ENCODE measurements at regions not wholly inside any gene's neighbourhood (a gene's known extent, or its start where the extent isn't known, plus 50 kb on each side); places are given as distances from the start of the nearest gene placed in this dataset.
"Not testable (repeated sequence)": the region's sequence is repeated elsewhere in the genome, so short reads cannot be mapped to it uniquely, and the experiment has no call there.

GRCh38 chr6:132132422-132132821 is 181.2 kb upstream of the CCN2 start:
- H3K36me3 Mint-ChIP-seq = no peaks in the 10 kb centered on the region
- no peak for DNase-seq (ENCODE audit: low spot score in 2 of 2)
- H3K27ac Mint-ChIP-seq = no peak overlapping the region
- no peak for ATAC-seq
- H3K9me3 Mint-ChIP-seq = no peaks in the 10 kb centered on the region

GRCh38 chr6:132131758-132132157 is 180.6 kb upstream of the CCN2 start:
- H3K36me3 Mint-ChIP-seq = no peaks in the 10 kb centered on the region
- H3K9me3 Mint-ChIP-seq = no peaks in the 10 kb centered on the region
- ATAC-seq (no peak), DNase-seq (ENCODE audit: low spot score in 2 of 2) (no peak)
- no peak overlapping the region for H3K27ac Mint-ChIP-seq

- DNase-seq (ENCODE audit: low spot score in 2 of 2) = no peak
- Mint-ChIP-seq H3K9me3 (no peaks in the 10 kb centered on the region), H3K27ac (no peak overlapping the region), H3K36me3 (no peaks in the 10 kb centered on the region)
- ATAC-seq = no peak
Measured at GRCh38 chr6:132131351-132131750, 180.2 kb upstream of the CCN2 start.

- ATAC-seq = no peak
- no peak overlapping the region for H3K27ac Mint-ChIP-seq
- H3K36me3 Mint-ChIP-seq = no peaks in the 10 kb centered on the region
Measured at GRCh38 chr6:132130626-132131298, 179.6 kb upstream of the CCN2 start.

GRCh38 chr6:132128424-132128823 is 177.3 kb upstream of the CCN2 start:
- ATAC-seq = no peak
- no peaks in the 10 kb centered on the region for H3K9me3 Mint-ChIP-seq
- DNase-seq (ENCODE audit: low spot score in 2 of 2) = no peak
- H3K27ac Mint-ChIP-seq = no peak overlapping the region
- no peaks in the 10 kb centered on the region for H3K36me3 Mint-ChIP-seq

More at GRCh38 chr6:132130626-132131298, 179.6 kb upstream of the CCN2 start:
- DNase-seq (ENCODE audit: low spot score in 2 of 2) = no peak
- H3K9me3 Mint-ChIP-seq = no peaks in the 10 kb centered on the region

GRCh38 chr6:132126150-132126549 is 175.0 kb upstream of the CCN2 start:
- DNase-seq (ENCODE audit: low spot score in 2 of 2) (no peak), ATAC-seq (no peak)
- Mint-ChIP-seq H3K27ac (no peak overlapping the region), H3K36me3 (no peaks in the 10 kb centered on the region), H3K9me3 (no peaks in the 10 kb centered on the region)

- ATAC-seq (no peak), DNase-seq (ENCODE audit: low spot score in 2 of 2) (no peak)
- no peaks in the 10 kb centered on the region for H3K36me3 Mint-ChIP-seq
- H3K9me3 Mint-ChIP-seq = no peaks in the 10 kb centered on the region
- H3K27ac Mint-ChIP-seq = no peak overlapping the region
Measured at GRCh38 chr6:132122871-132123270, 171.7 kb upstream of the CCN2 start.

GRCh38 chr6:132122176-132122575 is 171.0 kb upstream of the CCN2 start:
- no peak for ATAC-seq
- H3K27ac Mint-ChIP-seq = no peak overlapping the region
- no peaks in the 10 kb centered on the region for H3K36me3 Mint-ChIP-seq
- no peak for DNase-seq (ENCODE audit: low spot score in 2 of 2)
- no peaks in the 10 kb centered on the region for H3K9me3 Mint-ChIP-seq

GRCh38 chr6:132118144-132118543 is 167.0 kb upstream of the CCN2 start:
- no peak for ATAC-seq
- no peak overlapping the region for H3K27ac Mint-ChIP-seq
- no peaks in the 10 kb centered on the region for H3K36me3 Mint-ChIP-seq
- no peak for DNase-seq (ENCODE audit: low spot score in 2 of 2)
- H3K9me3 Mint-ChIP-seq = no peaks in the 10 kb centered on the region

- ATAC-seq = no peak
- no peak for DNase-seq (ENCODE audit: low spot score in 2 of 2)
- H3K27ac Mint-ChIP-seq = no peak overlapping the region
- H3K36me3 Mint-ChIP-seq = no peaks in the 10 kb centered on the region
- H3K9me3 Mint-ChIP-seq = no peaks in the 10 kb centered on the region
Measured at GRCh38 chr6:132115714-132116366, 164.7 kb upstream of the CCN2 start.

- Mint-ChIP-seq H3K27ac (no peak overlapping the region), H3K36me3 (peaks cover 0 to 7% of the 10 kb centered on the region in 2 donors)
- no peak for ATAC-seq
Measured at GRCh38 chr6:132114201-132114825, 163.1 kb upstream of the CCN2 start.

GRCh38 chr6:132109752-132110151 is 158.6 kb upstream of the CCN2 start:
- ATAC-seq; H3K27ac Mint-ChIP-seq; DNase-seq (ENCODE audit: low spot score in 2 of 2): not testable (repeated sequence)
- Mint-ChIP-seq H3K9me3 (peaks cover 9 to 13% of the 10 kb centered on the region in 2 donors), H3K36me3 (peaks cover 4 to 13% of the 10 kb centered on the region in 2 donors)

More at GRCh38 chr6:132114201-132114825, 163.1 kb upstream of the CCN2 start:
- peaks cover 5 to 9% of the 10 kb centered on the region in 2 donors for H3K9me3 Mint-ChIP-seq
- no peak for DNase-seq (ENCODE audit: low spot score in 2 of 2)

GRCh38 chr6:132107896-132108295 is 156.7 kb upstream of the CCN2 start:
- DNase-seq (ENCODE audit: low spot score in 2 of 2) (no peak), ATAC-seq (no peak)
- H3K9me3 Mint-ChIP-seq = peaks cover 13 to 17% of the 10 kb centered on the region in 2 donors
- no peak overlapping the region for H3K27ac Mint-ChIP-seq
- peaks cover 4 to 13% of the 10 kb centered on the region in 2 donors for H3K36me3 Mint-ChIP-seq

GRCh38 chr6:132101535-132101934 is 150.4 kb upstream of the CCN2 start:
- Mint-ChIP-seq H3K36me3 (no peaks in the 10 kb centered on the region), H3K27ac (no peak overlapping the region), H3K9me3 (peaks cover 4% of the 10 kb centered on the region in 2 donors)
- DNase-seq (ENCODE audit: low spot score in 2 of 2) (no peak), ATAC-seq (no peak)

- Mint-ChIP-seq H3K27ac (no peak overlapping the region), H3K36me3 (no peaks in the 10 kb centered on the region), H3K9me3 (peaks cover 4% of the 10 kb centered on the region in 2 donors)
- ATAC-seq (no peak), DNase-seq (ENCODE audit: low spot score in 2 of 2) (no peak)
Measured at GRCh38 chr6:132100388-132100990, 149.3 kb upstream of the CCN2 start.

- no peak for ATAC-seq
- Mint-ChIP-seq H3K27ac (no peak overlapping the region), H3K36me3 (no peaks in the 10 kb centered on the region), H3K9me3 (no peaks in the 10 kb centered on the region)
- no peak for DNase-seq (ENCODE audit: low spot score in 2 of 2)
Measured at GRCh38 chr6:132096996-132097395, 145.8 kb upstream of the CCN2 start.

GRCh38 chr6:132096245-132096644 is 145.1 kb upstream of the CCN2 start:
- ATAC-seq (no peak), DNase-seq (ENCODE audit: low spot score in 2 of 2) (no peak)
- H3K27ac Mint-ChIP-seq = no peak overlapping the region
- no peaks in the 10 kb centered on the region for H3K36me3 Mint-ChIP-seq
- H3K9me3 Mint-ChIP-seq = no peaks in the 10 kb centered on the region
